ENCODE measurements at regions not wholly inside any gene's neighbourhood (a gene's known extent, or its start where the extent isn't known, plus 50 kb on each side); places are given as distances from the start of the nearest gene placed in this dataset.

- H3K4me3 ChIP-seq (ENCODE audit: low read length), result no peak overlapping the region
- H3K9me3 ChIP-seq (ENCODE audit: control insufficient read depth, low read length), result no peaks in the 10 kb centered on the region
- intact Hi-C loops (cut with DNase I), result loop anchor here in 3 of 4 donors (5.0 to 10.0 kb wide), 4 partner anchors 38 to 278 kb away; partner anchors contain the start of gene CCND2 (in 1 of the 3)
- no peaks in the 10 kb centered on the region for H3K27me3 ChIP-seq (ENCODE audit: control insufficient read depth, insufficient read depth)
- no peak overlapping the region for H3K27ac ChIP-seq (ENCODE audit: low read length)
- no peaks in the 10 kb centered on the region for H3K4me1 ChIP-seq (ENCODE audit: control insufficient read depth, insufficient read depth, low read length)
- ATAC-seq (no peak), DNase-seq (no peak)
- 65% methylated on average over 7 of the region's 7 CpGs for WGBS
Measured at GRCh38 chr12:3998968-3999792, 126.0 kb upstream of the PARP11 start.

GRCh38 chr12:3998397-3998796 is 125.2 kb upstream of the PARP11 start:
- Histone ChIP-seq H3K4me3 (ENCODE audit: low read length) (no peak overlapping the region), H3K4me1 (ENCODE audit: control insufficient read depth, insufficient read depth, low read length) (no peaks in the 10 kb centered on the region), H3K27ac (ENCODE audit: low read length) (no peak overlapping the region), H3K9me3 (ENCODE audit: control insufficient read depth, low read length) (no peaks in the 10 kb centered on the region), H3K27me3 (ENCODE audit: control insufficient read depth, insufficient read depth) (no peaks in the 10 kb centered on the region)
- intact Hi-C loops (cut with DNase I), result loop anchor here in 3 of 4 donors (5.0 to 10.0 kb wide), 4 partner anchors 39 to 279 kb away; partner anchors contain the start of gene CCND2 (in 1 of the 3)
- DNase-seq (no peak), ATAC-seq (no peak)
- 82% methylated on average over 5 of the region's 5 CpGs for WGBS

- Histone ChIP-seq H3K27me3 (ENCODE audit: control insufficient read depth, insufficient read depth) (no peaks in the 10 kb centered on the region), H3K4me1 (ENCODE audit: control insufficient read depth, insufficient read depth, low read length) (no peaks in the 10 kb centered on the region), H3K9me3 (ENCODE audit: control insufficient read depth, low read length) (no peaks in the 10 kb centered on the region), H3K4me3 (ENCODE audit: low read length) (no peak overlapping the region), H3K27ac (ENCODE audit: low read length) (no peak overlapping the region)
- ATAC-seq (no peak), DNase-seq (no peak)
- 74% methylated on average over 5 of the region's 5 CpGs for WGBS
- intact Hi-C loops (cut with DNase I), result loop anchor here in 3 of 4 donors (5.0 to 10.0 kb wide), 4 partner anchors 41 to 281 kb away; partner anchors contain the start of gene CCND2 (in 1 of the 3)
Measured at GRCh38 chr12:3996322-3996721, 123.1 kb upstream of the PARP11 start.

GRCh38 chr12:3995306-3995705 is 122.1 kb upstream of the PARP11 start:
- Histone ChIP-seq H3K4me3 (ENCODE audit: low read length) (no peak overlapping the region), H3K9me3 (ENCODE audit: control insufficient read depth, low read length) (no peaks in the 10 kb centered on the region), H3K27me3 (ENCODE audit: control insufficient read depth, insufficient read depth) (no peaks in the 10 kb centered on the region), H3K27ac (ENCODE audit: low read length) (no peak overlapping the region), H3K4me1 (ENCODE audit: control insufficient read depth, insufficient read depth, low read length) (no peaks in the 10 kb centered on the region)
- intact Hi-C loops (cut with DNase I), result loop anchor here in 3 of 4 donors (5.0 to 10.0 kb wide), 4 partner anchors 42 to 282 kb away; partner anchors contain the start of gene CCND2 (in 1 of the 3)
- WGBS, result 91% methylated on average over 2 of the region's 2 CpGs
- no peak for DNase-seq
- ATAC-seq, result no peak

- intact Hi-C loops (cut with DNase I), result loop anchor here in 3 of 4 donors (5.0 to 10.0 kb wide), 3 partner anchors 110 to 283 kb away; partner anchors contain the start of gene CCND2 (in 1 of the 3)
- no peaks in the 10 kb centered on the region for H3K27me3 ChIP-seq (ENCODE audit: control insufficient read depth, insufficient read depth)
- no peak for ATAC-seq
- WGBS, result 77% methylated on average over 3 of the region's 3 CpGs
- H3K4me3 ChIP-seq (ENCODE audit: low read length), result no peak overlapping the region
- H3K4me1 ChIP-seq (ENCODE audit: control insufficient read depth, insufficient read depth, low read length), result no peaks in the 10 kb centered on the region
- H3K27ac ChIP-seq (ENCODE audit: low read length), result no peak overlapping the region
- H3K9me3 ChIP-seq (ENCODE audit: control insufficient read depth, low read length), result no peaks in the 10 kb centered on the region
- no peak for DNase-seq
Measured at GRCh38 chr12:3994500-3994899, 121.3 kb upstream of the PARP11 start.

- Histone ChIP-seq H3K27me3 (ENCODE audit: control insufficient read depth, insufficient read depth) (no peaks in the 10 kb centered on the region), H3K27ac (ENCODE audit: low read length) (no peak overlapping the region), H3K4me1 (ENCODE audit: control insufficient read depth, insufficient read depth, low read length) (no peaks in the 10 kb centered on the region), H3K9me3 (ENCODE audit: control insufficient read depth, low read length) (no peaks in the 10 kb centered on the region), H3K4me3 (ENCODE audit: low read length) (no peak overlapping the region)
- DNase-seq, result no peak
- WGBS, result 55% methylated on average over 4 of the region's 4 CpGs
- intact Hi-C loops (cut with DNase I), result loop anchor here in 3 of 4 donors (5.0 to 10.0 kb wide), 3 partner anchors 108 to 284 kb away; partner anchors contain the start of gene CCND2 (in 1 of the 3)
- no peak for ATAC-seq
Measured at GRCh38 chr12:3992945-3993344, 119.7 kb upstream of the PARP11 start.

- no peak overlapping the region for H3K4me3 ChIP-seq (ENCODE audit: low read length)
- ATAC-seq (no peak), DNase-seq (no peak)
- 80% methylated on average over 11 of the region's 11 CpGs for WGBS
- no peaks in the 10 kb centered on the region for H3K9me3 ChIP-seq (ENCODE audit: control insufficient read depth, low read length)
- H3K27ac ChIP-seq (ENCODE audit: low read length), result no peak overlapping the region
- H3K27me3 ChIP-seq (ENCODE audit: control insufficient read depth, insufficient read depth), result no peaks in the 10 kb centered on the region
- H3K4me1 ChIP-seq (ENCODE audit: control insufficient read depth, insufficient read depth, low read length), result no peaks in the 10 kb centered on the region
- intact Hi-C loops (cut with DNase I), result loop anchor here in 3 of 4 donors (5.0 to 10.0 kb wide), 3 partner anchors 107 to 285 kb away; partner anchors contain the start of gene CCND2 (in 1 of the 3)
Measured at GRCh38 chr12:3991798-3992580, 118.8 kb upstream of the PARP11 start.

GRCh38 chr12:3990501-3991280 is 117.5 kb upstream of the PARP11 start:
- no peak overlapping the region for H3K4me3 ChIP-seq (ENCODE audit: low read length)
- WGBS, result 55% methylated on average over 26 of the region's 26 CpGs
- no peak overlapping the region for H3K27ac ChIP-seq (ENCODE audit: low read length)
- intact Hi-C loops (cut with DNase I), result loop anchor here in 3 of 4 donors (5.0 to 10.0 kb wide), 3 partner anchors 106 to 287 kb away; partner anchors contain the start of gene CCND2 (in 1 of the 3)
- no peaks in the 10 kb centered on the region for H3K27me3 ChIP-seq (ENCODE audit: control insufficient read depth, insufficient read depth)
- ATAC-seq (peak in 1 of 2 donors; percentile 26), DNase-seq (no peak)
- H3K4me1 ChIP-seq (ENCODE audit: control insufficient read depth, insufficient read depth, low read length), result no peaks in the 10 kb centered on the region
- no peaks in the 10 kb centered on the region for H3K9me3 ChIP-seq (ENCODE audit: control insufficient read depth, low read length)

GRCh38 chr12:3989218-3989550 is 116.0 kb upstream of the PARP11 start:
- H3K27me3 ChIP-seq (ENCODE audit: control insufficient read depth, insufficient read depth), result no peaks in the 10 kb centered on the region
- H3K27ac ChIP-seq (ENCODE audit: low read length), result no peak overlapping the region
- no peaks in the 10 kb centered on the region for H3K4me1 ChIP-seq (ENCODE audit: control insufficient read depth, insufficient read depth, low read length)
- 70% methylated on average over 2 of the region's 2 CpGs for WGBS
- ATAC-seq, result no peak
- DNase-seq, result no peak
- H3K9me3 ChIP-seq (ENCODE audit: control insufficient read depth, low read length), result no peaks in the 10 kb centered on the region
- no peak overlapping the region for H3K4me3 ChIP-seq (ENCODE audit: low read length)
- intact Hi-C loops (cut with DNase I), result no loop called here

GRCh38 chr12:3988519-3989217 is 115.5 kb upstream of the PARP11 start:
- intact Hi-C loops (cut with DNase I), result no loop called here
- Histone ChIP-seq H3K4me1 (ENCODE audit: control insufficient read depth, insufficient read depth, low read length) (no peaks in the 10 kb centered on the region), H3K27me3 (ENCODE audit: control insufficient read depth, insufficient read depth) (no peaks in the 10 kb centered on the region), H3K27ac (ENCODE audit: low read length) (no peak overlapping the region), H3K4me3 (ENCODE audit: low read length) (no peak overlapping the region), H3K9me3 (ENCODE audit: control insufficient read depth, low read length) (no peaks in the 10 kb centered on the region)
- 63% methylated on average over 4 of the region's 4 CpGs for WGBS
- DNase-seq, result no peak
- ATAC-seq, result no peak
